NCI-H69 (cell line): ENCODE measurements at regions not wholly inside any gene's neighbourhood (a gene's known extent, or its start where the extent isn't known, plus 50 kb on each side); places are given as distances from the start of the nearest gene placed in this dataset.

Experiments
- DNase-seq: peaks from one replicate; lab custom pipeline; 2025; lab: John Stamatoyannopoulos, UW

DNA sequence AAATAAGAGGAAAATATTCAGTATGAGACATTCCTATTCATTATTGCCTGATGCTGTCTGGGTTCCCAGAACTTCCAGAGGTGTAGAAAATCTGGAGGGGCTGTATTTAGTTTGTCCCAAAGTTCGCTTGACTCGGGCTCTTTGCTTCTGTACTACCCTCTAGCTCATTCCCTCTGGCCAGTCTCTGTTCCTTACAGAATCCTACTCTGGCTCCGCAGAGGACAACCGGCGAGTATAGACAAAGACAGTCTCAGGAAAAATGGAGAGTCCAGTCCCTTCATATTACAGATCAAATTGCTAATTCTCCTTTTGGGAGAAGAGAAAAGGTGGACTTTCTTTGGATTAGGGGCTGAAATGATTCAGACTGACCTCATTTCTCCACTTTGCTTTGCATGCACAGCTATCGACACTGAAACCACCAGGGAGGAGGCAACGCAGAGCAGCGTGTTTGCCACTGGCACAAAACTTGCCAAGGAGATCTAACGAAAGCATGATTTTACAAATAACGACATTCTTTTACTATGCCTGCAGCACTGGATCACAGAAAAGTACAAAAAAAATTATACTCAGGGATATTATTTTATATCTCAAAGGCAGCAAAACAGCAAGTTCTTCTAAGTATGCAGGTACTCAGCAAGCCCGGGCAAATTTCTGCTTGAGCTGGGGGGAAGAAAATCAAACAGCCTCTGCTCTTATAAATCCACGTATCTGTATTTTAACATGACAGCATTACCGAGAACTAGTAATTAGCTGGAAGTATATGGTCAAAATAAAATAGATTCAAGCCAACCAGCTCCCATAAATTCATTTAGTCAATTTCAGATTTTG lies 279.7 kb downstream of the NPR3 start:
- no peak for DNase-seq

DNA sequence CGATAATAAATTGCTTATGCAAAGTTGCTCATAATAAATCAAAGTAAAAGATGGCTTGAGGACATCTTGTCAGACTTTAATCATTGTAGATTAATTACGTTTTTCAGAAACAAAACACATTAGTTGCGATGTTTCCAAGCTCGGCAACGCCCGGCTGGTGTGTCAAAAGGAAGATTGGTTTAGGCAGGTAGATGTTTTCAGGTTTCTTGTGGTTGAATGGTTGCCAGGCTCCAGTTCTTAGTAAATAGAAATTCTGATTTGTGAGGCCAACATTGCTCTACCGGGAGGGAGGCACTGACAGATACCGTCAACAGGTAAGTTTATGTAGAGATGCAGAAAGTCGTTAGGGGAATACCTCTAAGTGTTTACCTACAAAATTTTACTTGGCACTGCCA lies 280.3 kb downstream of the NPR3 start:
- no peak for DNase-seq

DNA sequence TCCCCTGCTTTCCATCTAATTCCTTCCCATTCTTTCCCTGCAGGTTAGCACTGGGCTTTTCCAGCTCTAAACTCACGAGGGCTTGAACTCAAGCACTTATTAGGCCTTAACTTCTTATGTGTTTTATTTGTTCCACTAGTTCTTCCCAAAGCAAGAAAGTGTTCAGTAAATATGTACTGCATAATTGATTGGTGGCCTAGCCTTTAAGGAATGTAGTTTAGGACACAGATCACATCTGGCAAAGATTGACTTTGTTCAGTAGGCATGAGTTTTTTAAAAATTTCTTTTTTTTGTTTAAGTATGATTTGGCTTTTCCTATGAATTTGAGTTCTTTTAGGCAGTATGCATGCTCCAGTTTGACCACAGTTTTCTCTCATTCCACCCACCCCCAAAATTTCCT lies 285.2 kb downstream of the NPR3 start:
- no peak for DNase-seq

DNA sequence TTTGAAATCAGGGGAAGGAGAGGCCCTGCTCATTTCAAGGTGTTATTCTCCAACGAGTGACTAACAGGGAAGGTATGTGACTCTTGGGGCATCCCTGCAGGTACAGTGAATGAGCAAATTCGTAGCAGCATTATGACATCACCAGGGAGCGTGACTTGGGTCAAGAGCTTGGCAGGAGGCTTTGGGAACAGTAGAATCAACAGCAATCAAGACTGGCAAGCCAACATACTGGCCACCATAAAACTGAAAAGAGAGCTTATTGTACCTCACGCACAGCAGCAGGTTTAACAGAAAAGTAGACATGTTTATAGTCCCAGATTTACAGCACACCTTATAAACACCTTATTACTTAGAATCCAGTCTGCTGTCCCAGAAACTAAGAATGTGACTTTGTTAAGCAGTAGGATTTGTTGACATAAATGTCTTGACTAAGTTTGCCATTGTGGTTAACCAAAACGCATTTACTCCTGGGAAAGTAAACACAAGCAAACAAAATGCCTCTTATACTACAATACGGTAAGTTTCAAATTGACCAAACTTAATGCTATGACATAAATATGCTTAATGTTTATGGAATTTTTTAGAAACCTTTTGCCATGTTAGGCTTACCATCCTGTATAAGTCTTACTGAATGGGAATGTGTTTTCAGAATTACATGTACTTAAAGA lies 297.8 kb downstream of the NPR3 start:
- DNase-seq = no peak

DNA sequence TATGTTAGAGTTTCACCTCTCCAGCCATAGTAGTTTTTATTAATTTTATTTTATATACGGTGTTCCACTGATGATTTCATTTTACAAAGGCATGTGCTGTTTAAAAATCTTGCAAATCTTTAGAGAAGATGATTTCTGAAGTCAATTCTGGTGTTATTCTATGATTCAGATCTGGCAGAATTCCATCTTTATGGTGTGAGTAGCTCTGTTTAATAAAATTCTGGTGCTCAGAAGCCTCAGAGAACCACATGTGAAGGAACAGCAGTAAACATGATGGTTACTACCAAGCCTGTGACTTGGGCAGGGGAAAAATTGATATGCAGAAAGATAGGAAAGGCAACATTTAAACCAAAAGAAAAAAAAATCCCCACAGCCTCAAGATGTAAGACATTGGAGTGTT lies 299.7 kb downstream of the NPR3 start:
- no peak for DNase-seq

DNA sequence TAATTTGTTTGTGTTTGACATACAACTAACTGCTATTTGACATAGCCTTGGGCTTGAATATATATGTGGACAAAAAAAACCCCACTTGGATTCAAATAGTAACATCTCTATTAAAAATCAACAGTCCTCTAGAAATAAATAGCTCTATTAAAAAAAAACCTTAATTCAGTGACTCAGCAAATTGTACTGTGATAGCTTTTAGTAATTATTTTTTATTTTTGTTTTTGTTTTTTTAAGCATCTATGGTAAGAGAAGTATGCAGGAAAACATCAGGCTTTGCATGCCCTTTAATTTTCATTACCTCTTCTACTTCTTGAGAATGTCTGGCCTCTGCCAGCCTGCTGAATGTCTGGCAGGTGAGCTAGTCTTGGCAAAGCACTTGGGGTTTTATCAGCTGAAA lies 300.7 kb downstream of the NPR3 start:
- DNase-seq = no peak

DNA sequence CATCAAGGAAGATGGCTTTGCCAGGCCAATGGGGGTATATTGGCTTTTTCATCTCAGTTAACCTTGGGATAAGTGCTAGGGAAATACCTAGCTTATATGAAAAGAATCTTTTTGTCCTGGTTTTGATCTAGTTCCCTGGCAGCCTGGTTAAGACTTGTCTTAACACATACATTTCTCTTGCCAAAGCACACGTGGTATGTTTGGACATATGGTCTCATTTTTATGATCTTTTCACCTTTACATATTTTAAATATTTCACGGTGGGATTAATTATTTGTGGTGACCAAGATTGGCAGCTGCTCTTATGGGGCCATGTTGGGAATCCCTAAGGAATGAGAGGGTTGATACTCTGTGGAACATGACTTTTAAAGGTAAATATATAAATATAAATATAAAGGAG lies 312.5 kb downstream of the NPR3 start:
- DNase-seq = no peak

DNA sequence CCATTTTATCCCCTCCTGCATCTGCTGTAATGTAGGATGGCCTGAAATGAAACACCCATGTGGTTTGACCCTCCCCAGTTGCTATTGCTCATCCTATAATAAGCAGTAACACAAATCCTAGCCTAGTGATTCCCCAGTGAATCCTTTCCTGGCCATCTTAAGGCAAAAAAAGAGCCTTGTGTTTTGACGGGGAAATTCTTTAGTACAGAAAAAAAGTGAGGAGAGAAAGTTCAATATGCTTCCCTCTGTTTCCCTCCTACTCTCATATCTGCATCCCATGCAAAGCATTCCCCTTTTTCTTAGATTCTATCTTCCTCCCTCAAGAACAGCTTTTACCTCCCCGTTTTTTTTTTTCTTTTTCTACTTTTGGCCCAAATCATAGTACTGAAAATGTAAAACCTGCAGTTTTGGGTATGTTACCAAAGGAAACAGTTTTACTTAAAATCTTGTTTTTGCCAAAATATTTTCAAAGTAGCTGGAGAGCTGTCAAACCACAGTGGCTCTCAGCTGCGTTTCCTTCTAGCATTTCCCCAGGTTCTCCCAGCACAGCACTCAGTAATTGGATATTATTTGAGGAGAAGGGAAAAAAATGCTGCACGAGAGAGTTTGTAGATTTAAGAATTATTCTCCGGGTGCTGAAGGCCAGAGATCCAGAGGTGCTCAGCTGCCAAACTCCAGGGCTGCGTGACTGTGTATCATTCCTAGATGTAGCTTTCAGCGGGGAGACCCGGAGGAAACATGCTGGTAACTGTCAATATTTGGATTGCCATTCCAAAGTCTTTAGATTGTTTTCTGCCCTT lies 321.4 kb downstream of the NPR3 start:
- DNase-seq = no peak

DNA sequence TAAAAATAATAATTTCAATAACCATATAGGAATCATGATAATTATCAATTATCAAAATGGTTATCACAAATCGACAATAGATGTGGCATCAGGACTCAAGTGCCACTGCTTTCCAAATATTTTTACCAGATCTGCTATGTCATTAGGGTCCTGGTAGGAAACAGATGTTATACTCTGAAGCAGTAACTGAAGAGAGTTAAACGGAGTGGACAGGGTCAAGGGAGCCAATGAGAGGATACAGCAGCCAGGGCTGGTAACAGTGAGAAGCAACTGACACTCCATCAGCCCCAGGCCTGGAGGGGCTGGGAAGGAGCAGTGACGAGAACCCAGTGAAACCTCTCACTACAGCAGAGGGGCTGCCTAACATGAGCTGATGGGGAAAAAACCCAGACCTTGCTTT lies 322.4 kb downstream of the NPR3 start:
- no peak for DNase-seq

DNA sequence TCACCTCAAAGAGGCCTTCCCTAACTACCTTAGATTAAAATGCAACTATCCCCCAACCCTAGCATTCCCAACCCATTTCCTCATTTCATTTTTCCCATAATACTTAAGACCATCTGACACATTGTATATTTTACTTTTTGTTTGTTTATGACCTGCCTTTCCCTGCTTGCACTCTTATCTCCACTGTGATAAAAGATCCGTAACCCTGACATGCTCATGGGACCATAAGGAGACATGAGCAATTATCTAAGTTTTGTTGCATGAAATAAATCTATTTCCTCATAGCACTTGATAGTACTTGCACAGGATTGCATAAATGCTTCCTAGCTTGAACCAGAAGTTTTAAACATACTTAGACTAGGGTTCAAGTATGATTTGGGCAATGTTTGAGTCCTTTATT lies 323.7 kb downstream of the NPR3 start:
- no peak for DNase-seq

DNA sequence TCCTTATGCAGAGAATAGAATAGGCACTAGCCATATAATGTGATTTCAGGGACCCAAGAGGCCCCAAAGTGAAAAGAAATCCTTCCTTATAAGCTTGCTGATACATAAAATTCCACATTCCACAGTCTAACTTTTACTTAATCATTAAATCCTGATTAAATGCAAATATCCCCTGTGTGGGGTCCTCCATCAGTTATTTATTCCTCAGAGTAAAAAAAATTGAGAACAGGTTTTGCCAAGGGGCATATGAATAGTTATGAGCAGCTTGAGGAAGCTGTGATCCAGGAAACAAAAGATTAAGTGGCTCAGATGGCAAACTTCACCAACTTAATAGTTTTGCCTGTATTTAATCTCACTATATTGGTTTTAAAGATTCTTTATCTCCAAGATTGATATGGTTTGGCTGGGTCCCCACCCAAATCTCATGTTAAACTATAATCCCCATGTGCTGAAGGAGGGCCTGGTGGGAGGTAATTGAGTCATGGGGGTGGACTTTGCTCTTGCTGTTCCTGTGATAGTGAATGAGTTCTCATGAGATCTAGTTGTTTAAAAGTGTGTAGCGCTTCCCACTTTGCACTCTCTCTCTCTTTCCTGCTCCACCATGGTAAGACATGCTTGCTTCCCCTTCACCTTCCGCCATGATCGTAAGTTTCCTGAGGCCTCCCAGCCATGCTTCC lies 324.9 kb downstream of the NPR3 start:
- no peak for DNase-seq

DNA sequence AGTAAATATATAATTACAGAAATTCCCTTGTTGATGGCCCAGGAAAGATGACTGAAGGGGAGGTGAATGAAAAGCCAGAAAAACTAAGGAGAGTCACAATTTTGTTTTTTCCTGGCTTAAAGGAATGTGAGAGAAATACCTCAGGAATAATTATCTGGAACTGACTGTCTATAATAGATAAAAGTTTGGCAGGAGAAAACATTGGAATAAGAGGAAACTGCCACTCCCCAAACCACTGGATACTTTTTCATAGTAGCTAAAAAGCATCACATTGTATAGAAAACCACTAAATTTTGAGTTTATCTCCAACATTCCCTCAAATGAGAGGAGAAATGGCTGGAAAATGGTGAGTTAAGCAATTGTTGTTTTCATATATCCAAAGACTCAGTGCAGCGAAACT lies 326.0 kb downstream of the NPR3 start:
- no peak for DNase-seq

DNA sequence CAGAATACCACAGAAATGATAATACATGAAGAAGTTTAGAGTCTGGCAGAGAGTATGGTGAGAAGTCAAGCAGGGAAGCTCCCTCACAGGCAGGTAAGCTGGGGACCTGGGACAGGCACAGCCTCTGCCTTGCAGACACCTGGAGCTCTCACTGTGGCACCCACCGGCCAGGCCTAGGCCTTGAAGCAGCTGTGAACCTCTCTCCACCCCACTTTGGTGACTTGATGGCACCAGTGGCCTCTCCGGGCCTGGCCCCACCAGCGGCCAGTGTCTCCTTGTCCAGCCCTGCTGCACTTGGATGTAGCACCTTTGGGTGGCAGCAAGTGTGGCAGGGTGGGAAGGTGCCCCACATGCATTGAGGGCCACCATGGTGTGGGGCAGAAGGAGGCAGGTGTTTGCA lies 330.5 kb downstream of the NPR3 start:
- no peak for DNase-seq

DNA sequence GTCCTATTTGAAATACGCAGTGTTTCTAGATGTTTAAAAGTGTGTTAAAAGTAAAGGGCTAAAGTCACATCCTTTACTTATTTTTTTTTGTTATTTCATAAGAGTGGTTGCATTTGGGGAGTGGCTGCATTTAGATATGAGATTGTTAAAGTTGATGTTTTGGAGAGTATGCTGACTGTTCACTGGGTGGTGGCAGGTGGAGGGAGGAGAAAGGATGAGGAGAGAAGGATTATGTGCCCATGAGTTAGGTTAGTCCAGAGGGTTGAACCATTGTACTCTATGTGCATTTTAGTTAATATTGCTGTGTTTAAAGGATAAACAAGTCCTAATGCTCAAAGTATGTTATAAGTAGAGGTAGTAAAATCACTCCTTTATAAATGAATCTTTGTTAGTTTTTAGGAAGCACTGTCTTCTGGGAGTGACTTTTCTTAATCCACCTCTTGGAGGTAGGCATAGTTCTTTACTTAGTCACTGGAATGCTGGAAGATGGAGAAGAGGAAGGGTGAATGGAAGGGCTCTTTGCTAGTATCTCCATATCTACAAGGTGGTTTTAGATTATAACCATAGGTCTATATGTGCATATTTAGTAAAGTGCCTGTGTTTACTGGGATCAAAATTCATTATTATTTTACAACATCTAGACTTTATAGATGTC lies 332.3 kb downstream of the NPR3 start:
- no peak for DNase-seq

DNA sequence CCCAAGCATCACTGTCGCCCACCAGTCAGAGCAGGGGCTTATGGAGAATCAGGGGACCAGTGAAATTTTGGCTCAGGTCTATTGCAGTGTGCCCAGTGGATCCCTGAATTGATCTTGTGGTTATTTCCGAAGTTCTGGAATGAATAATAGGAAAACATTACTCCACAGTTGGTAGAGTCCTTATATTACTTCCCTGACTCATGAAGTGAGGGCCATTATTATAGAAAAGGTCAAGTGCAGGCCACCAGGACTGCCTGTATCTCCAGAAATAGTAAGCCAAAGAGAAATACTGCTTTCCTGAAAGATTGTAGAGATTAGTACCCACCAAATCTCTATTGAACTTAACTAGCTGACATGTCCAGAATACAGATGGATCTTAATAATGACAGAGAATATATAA lies 335.0 kb downstream of the NPR3 start:
- DNase-seq = no peak

DNA sequence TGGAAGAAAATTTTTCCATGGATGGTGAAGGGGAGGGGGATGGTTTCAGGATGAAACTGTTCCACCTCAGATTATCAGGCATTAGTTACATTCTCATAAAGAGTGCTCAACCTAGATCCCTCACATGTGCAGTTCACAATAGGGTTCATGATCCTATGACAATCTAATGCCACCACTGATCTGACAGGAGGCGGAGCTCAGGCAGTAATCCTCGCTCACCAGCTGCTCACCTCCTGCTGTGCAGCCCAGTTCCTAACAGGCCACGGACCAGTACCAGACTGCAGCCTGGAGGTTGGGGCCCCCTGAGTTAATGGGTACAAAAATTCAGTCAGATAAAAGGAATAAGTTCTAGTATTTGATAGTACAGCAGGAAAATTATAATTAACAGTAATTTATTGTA lies 337.2 kb downstream of the NPR3 start:
- no peak for DNase-seq

DNA sequence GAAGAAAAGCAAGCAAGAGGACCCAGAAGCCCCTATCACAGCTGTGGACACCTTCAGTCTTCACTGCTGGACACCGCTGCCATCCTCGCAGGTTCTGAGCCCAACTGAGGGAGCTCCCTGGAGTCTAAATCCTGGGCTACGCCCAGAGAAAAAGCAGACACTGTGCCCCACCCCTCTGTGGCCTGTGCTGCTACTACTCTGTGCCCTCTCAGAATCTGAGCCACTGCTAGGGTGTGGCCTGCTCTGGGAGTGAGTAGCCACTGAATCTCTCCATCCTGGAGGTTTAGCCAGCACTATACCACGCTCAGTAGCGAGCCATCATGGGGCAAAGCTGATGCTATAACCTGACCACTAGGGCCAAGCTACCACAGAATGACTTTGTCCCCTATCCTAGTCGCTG lies 338.2 kb downstream of the NPR3 start:
- DNase-seq = no peak

DNA sequence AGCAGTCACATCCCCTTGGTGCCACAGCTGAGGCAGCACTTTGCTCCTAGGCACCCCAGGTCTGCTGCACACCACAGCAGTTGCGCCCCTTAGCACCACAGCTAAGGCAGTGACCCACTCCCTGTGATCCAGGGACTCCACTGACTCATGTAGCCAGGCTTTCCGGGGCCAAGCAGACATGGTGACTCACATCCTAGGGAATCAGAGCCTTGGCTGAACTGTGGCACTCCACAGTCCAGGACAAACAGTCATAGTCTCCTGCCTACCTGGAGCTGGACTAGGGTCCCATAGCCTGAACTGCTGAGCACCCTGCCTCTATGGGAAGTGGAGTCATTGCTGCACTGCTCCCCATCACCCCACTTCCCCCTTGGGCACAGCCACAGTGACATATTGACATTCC lies 338.7 kb downstream of the NPR3 start:
- DNase-seq = no peak

DNA sequence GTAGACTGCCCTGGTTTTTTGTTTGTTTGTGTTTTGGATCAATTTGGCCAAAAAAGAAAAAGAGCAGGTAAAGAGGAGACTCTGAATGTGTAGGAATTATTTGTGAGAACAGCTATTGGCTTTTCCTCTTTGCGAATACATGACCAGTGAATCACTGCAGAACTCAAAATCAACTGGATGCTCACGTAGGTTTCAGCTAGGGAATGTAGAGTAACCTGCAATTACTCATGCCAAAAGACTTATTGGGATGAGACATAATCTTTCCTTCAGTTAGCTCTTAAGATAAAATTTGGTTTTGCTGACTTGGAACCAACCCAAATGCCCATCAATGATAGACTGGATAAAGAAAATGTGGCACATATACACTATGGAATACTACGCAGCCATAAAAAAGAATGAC lies 348.0 kb downstream of the NPR3 start:
- no peak for DNase-seq

DNA sequence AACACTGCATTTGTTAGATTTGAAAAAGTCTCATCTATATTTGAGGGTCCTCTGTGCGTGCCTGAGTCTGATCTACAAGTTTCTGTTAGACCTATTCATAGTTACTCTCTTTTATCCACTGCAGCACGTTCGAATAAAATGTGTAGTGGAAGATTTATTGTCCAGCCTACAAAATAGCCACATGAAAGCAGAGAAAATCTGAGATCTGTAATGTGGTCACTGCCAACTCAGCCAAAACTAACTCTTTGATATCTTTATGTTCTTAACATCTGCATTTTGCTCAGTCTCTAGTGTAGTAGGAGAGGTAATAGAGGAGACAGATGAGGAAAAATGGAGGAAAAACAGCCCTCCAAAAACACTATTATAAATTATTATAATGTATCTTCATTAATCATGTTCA lies 354.0 kb downstream of the NPR3 start:
- no peak for DNase-seq

DNA sequence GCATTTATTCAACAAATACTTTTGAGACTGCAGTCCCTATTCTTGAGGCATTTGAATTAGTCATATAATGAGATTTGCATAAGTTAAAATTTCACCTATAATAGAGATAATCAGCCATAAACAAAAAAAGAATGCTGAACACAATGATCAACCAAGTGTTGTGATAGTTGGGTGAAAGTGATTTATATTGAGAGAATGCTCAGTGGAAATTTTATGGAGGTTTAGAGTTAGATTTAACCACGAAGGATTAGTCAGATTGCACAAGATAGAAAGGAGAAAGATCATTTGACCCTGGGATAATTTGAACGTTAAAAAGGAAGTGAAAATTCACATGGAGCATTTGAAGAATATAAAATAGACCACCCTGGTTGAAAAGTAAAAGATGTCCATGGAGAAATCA lies 356.2 kb downstream of the NPR3 start:
- no peak for DNase-seq

DNA sequence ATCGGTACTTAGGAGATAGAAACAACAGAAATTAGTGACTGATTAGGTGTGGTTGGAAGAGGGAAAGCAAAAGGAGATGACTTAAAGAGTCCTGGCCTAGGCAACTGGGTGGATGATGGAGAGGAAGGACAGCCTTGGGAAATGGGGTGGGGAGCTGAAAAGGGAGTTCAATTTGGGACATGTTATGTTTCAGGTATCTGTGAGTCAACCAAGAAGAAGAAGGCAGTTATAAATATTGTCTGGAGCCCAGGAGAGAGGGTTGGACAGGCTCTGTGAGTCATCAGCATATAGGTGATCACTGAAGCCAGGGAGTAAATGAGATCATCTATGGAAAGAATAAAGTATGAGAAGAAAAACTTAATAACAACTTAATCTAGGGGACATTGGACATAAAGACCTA lies 357.7 kb downstream of the NPR3 start:
- DNase-seq = no peak
